H9 (cell line): ENCODE measurements at regions not wholly inside any gene's neighbourhood (a gene's known extent, or its start where the extent isn't known, plus 50 kb on each side); places are given as distances from the start of the nearest gene placed in this dataset.

ENCODE experiments used
- DNase-seq: peaks from one replicate; pipeline ENCODE4 v3.0.0-alpha.2; 2017
- H2AFZ ChIP-seq: one replicate; pipeline ENCODE4 v1.6.1; 2013; ENCODE audit warnings: mild to moderate bottlenecking, low read length, control low read depth, moderate library complexity
- H2AK5ac ChIP-seq: 2 replicates; pipeline ENCODE4 v1.6.1; 2013; ENCODE audit warnings: low read length, control low read depth, mixed read lengths; ENCODE audit not compliant: insufficient read length
- H2BK120ac ChIP-seq: one replicate; pipeline ENCODE4 v1.6.1; 2013; ENCODE audit warnings: low read depth, mild to moderate bottlenecking, low read length, control low read depth, inconsistent platforms; ENCODE audit not compliant: poor library complexity, severe bottlenecking
- H2BK12ac ChIP-seq: 2 replicates; pipeline ENCODE4 v1.6.1; 2013; ENCODE audit warnings: low read length, control low read depth, mixed read lengths, low read depth; ENCODE audit not compliant: insufficient read length
- H2BK15ac ChIP-seq: 2 replicates; pipeline ENCODE4 v1.6.1; 2013; ENCODE audit warnings: low read depth, low read length, control low read depth
- H2BK20ac ChIP-seq: one replicate; pipeline ENCODE4 v1.6.1; 2013; ENCODE audit warnings: low read depth, mild to moderate bottlenecking, low read length, control low read depth, inconsistent platforms; ENCODE audit not compliant: poor library complexity, severe bottlenecking
- H2BK5ac ChIP-seq: 2 replicates; pipeline ENCODE4 v1.6.1; 2013; ENCODE audit warnings: low read length, control low read depth, mixed read lengths; ENCODE audit not compliant: insufficient read length
- H3K14ac ChIP-seq: 2 replicates; pipeline ENCODE4 v1.6.1; 2013; ENCODE audit warnings: low read length, control low read depth; ENCODE audit not compliant: insufficient read depth
- H3K18ac ChIP-seq: 2 replicates; pipeline ENCODE4 v1.6.1; 2013; ENCODE audit warnings: low read depth, mild to moderate bottlenecking, mixed read lengths, low read length, control low read depth; ENCODE audit not compliant: insufficient read length
- H3K23ac ChIP-seq: 2 replicates; pipeline ENCODE4 v1.6.1; 2013; ENCODE audit warnings: low read length, control low read depth, mixed read lengths, low read depth; ENCODE audit not compliant: insufficient read length
- H3K23me2 ChIP-seq: 2 replicates; pipeline ENCODE4 v1.6.1; 2013; ENCODE audit warnings: low read depth, mild to moderate bottlenecking, mixed read lengths, low read length, control low read depth; ENCODE audit not compliant: insufficient read length, poor library complexity, severe bottlenecking
- H3K27ac ChIP-seq: 2 replicates; pipeline ENCODE4 v1.5.1; 2013; ENCODE audit warnings: low read length, control low read depth, mixed read lengths, low read depth; ENCODE audit not compliant: insufficient read length
- H3K27me3 ChIP-seq: 2 replicates; pipeline ENCODE4 v1.6.1; 2013; ENCODE audit warnings: low read length, control low read depth, inconsistent platforms; ENCODE audit not compliant: insufficient read depth
- H3K4ac ChIP-seq: 2 replicates; pipeline ENCODE4 v1.6.1; 2013; ENCODE audit warnings: low read depth, mild to moderate bottlenecking, control low read depth, inconsistent platforms, low read length, moderate library complexity
- H3K4me1 ChIP-seq: 2 replicates; pipeline ENCODE4 v1.6.1; 2013; ENCODE audit warnings: low read length, control low read depth, inconsistent platforms; ENCODE audit not compliant: insufficient read depth
- H3K4me2 ChIP-seq: 2 replicates; pipeline ENCODE4 v1.6.1; 2013; ENCODE audit warnings: low read length, control low read depth, mixed read lengths; ENCODE audit not compliant: insufficient read length, insufficient read depth
- H3K56ac ChIP-seq: 2 replicates; pipeline ENCODE4 v1.6.1; 2013; ENCODE audit warnings: low read depth, mild to moderate bottlenecking, mixed read lengths, low read length, control low read depth; ENCODE audit not compliant: insufficient read length
- H3K79me1 ChIP-seq: 2 replicates; pipeline ENCODE4 v1.6.1; 2013; ENCODE audit warnings: low read depth, mild to moderate bottlenecking, moderate library complexity, low read length, control low read depth, inconsistent platforms; ENCODE audit not compliant: insufficient read depth, poor library complexity, severe bottlenecking
- H3K79me2 ChIP-seq: 2 replicates; pipeline ENCODE4 v1.6.1; 2013; ENCODE audit warnings: low read length, control low read depth, inconsistent platforms; ENCODE audit not compliant: insufficient read depth
- H3K9ac ChIP-seq: 2 replicates; pipeline ENCODE4 v1.6.1; 2013; ENCODE audit warnings: low read length, control low read depth, mixed read lengths; ENCODE audit not compliant: insufficient read length; ENCODE audit errors: extremely low read depth
- H3K9me3 ChIP-seq: one replicate; pipeline ENCODE4 v1.6.1; 2013; ENCODE audit warnings: low read depth, low read length, inconsistent platforms; ENCODE audit not compliant: control insufficient read depth
- H3T11ph ChIP-seq: one replicate; pipeline ENCODE4 v1.6.1; 2013; ENCODE audit warnings: mild to moderate bottlenecking, low read length, control low read depth, inconsistent platforms
- H4K20me1 ChIP-seq: one replicate; pipeline ENCODE4 v1.6.1; 2013; ENCODE audit not compliant: control insufficient read depth, insufficient read length, insufficient read depth
- H4K5ac ChIP-seq: 2 replicates; pipeline ENCODE4 v1.6.1; 2013; ENCODE audit warnings: low read depth, mild to moderate bottlenecking, mixed read lengths, low read length, control low read depth; ENCODE audit not compliant: insufficient read length
- H4K8ac ChIP-seq: replicated peaks from 2 replicates; pipeline ENCODE4 v1.6.1; 2013; ENCODE audit warnings: low read length, control low read depth, mixed read lengths, low read depth; ENCODE audit not compliant: insufficient read length
- H4K91ac ChIP-seq: 2 replicates; pipeline ENCODE4 v1.6.1; 2013; ENCODE audit warnings: low read depth, mild to moderate bottlenecking, moderate library complexity, mixed read lengths, low read length, control low read depth; ENCODE audit not compliant: insufficient read length
- H3K27ac Mint-ChIP-seq, 3 experiments: 2 replicates in 2 of 3; 3 replicates in 1 of 3; pipeline ENCODE4 v1.8.0; 2020 to 2021; ENCODE audit warnings: mixed read lengths in 3 of 3, mild to moderate bottlenecking in 1 of 3, moderate library complexity in 1 of 3
- H3K27me3 Mint-ChIP-seq: 2 replicates; pipeline ENCODE4 v1.8.0; 2021; ENCODE audit warnings: low read depth, mild to moderate bottlenecking, moderate library complexity, mixed read lengths
- H3K36me3 Mint-ChIP-seq, 3 experiments: 2 replicates in 2 of 3; 3 replicates in 1 of 3; pipeline ENCODE4 v1.8.0; 2020 to 2021; ENCODE audit warnings: low read depth in 3 of 3, mixed read lengths in 3 of 3; ENCODE audit not compliant: insufficient read depth in 1 of 3
- H3K4me1 Mint-ChIP-seq, 2 experiments: 2 replicates each; pipeline ENCODE4 v1.8.0; 2020; ENCODE audit warnings: mixed read lengths in 2 of 2
- H3K4me3 Mint-ChIP-seq, 2 experiments: 2 replicates in 1 of 2; 3 replicates in 1 of 2; pipeline ENCODE4 v1.8.0; 2020 to 2021; ENCODE audit warnings: mild to moderate bottlenecking in 2 of 2, mixed read lengths in 2 of 2, moderate library complexity in 1 of 2
- H3K9me3 Mint-ChIP-seq, 2 experiments: 2 replicates in 1 of 2; 3 replicates in 1 of 2; pipeline ENCODE4 v1.8.0; 2020; ENCODE audit warnings: mild to moderate bottlenecking in 2 of 2, mixed read lengths in 2 of 2, moderate library complexity in 1 of 2
- WGBS: extraction: QIAGEN DNeasy Blood & Tissue Kit; methylation state at CpG from one replicate; pipeline ENCODE4 v1.1.7; 2013; ENCODE audit warnings: missing lambda C conversion rate, low lambda C conversion rate, mixed read lengths; ENCODE audit not compliant: insufficient read length; ENCODE audit errors: extremely low coverage; 5-methylcytosine and 5-hydroxymethylcytosine counted together
- TF ChIP-seq, protein P1 (sequence below): fragments of 200-600 bp; sonication (generic); conservative IDR thresholded peaks from 3 replicates; pipeline ENCODE4 v1.8.0; 2021; ENCODE audit warnings: antibody characterized with exemption, mild to moderate bottlenecking

DNA sequence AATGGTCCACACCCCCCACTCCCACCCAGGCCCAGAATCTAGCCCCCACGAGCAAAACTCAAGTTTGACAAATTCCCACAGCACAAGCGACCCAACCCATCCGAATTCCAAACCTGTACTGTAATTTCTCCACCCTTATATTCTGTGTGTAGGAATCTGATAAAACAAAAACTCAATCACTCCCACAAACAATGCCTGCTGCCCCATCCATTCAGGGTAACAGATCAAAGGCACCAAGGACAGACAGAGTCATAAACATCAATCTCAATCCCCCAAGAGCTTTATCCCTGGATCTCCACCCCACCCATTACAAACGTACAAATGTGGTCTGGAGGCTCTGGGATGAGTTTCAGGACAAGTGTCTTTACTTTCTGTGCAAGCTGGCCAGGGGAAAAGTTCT lies 157.8 kb downstream of the AXIN2 start:
- Histone ChIP-seq H2AK5ac (no peak overlapping the region), H3K23ac (no peak overlapping the region), H3K4me1 (no peaks in the 10 kb centered on the region), H3K23me2 (no peaks in the 10 kb centered on the region), H2BK5ac (no peak overlapping the region), H2BK20ac (no peak overlapping the region), H3K4me2 (no peak overlapping the region), H3K9ac (no peak overlapping the region), H3K27ac (no peak overlapping the region), H4K5ac (no peak overlapping the region), H2BK15ac (no peak overlapping the region), H3T11ph (no peak overlapping the region), H2BK120ac (no peak overlapping the region), H3K9me3 (no peaks in the 10 kb centered on the region), H3K4ac (no peak overlapping the region), H2AFZ (no peak overlapping the region), H3K79me2 (no peaks in the 10 kb centered on the region), H3K14ac (no peak overlapping the region), H3K27me3 (no peaks in the 10 kb centered on the region), H3K79me1 (no peaks in the 10 kb centered on the region), H4K91ac (no peak overlapping the region), H2BK12ac (no peak overlapping the region), H4K8ac (no peak overlapping the region), H4K20me1 (no peaks in the 10 kb centered on the region), H3K18ac (no peak overlapping the region), H3K56ac (no peak overlapping the region)
- peaks cover 11 to 14% of the 10 kb centered on the region in 2 experiments for H3K4me1 Mint-ChIP-seq
- TF ChIP-seq, protein P1, sequence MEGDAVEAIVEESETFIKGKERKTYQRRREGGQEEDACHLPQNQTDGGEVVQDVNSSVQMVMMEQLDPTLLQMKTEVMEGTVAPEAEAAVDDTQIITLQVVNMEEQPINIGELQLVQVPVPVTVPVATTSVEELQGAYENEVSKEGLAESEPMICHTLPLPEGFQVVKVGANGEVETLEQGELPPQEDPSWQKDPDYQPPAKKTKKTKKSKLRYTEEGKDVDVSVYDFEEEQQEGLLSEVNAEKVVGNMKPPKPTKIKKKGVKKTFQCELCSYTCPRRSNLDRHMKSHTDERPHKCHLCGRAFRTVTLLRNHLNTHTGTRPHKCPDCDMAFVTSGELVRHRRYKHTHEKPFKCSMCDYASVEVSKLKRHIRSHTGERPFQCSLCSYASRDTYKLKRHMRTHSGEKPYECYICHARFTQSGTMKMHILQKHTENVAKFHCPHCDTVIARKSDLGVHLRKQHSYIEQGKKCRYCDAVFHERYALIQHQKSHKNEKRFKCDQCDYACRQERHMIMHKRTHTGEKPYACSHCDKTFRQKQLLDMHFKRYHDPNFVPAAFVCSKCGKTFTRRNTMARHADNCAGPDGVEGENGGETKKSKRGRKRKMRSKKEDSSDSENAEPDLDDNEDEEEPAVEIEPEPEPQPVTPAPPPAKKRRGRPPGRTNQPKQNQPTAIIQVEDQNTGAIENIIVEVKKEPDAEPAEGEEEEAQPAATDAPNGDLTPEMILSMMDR, result no peak
- H3K4me3 Mint-ChIP-seq, result no peak overlapping the region
- no CpG with 5 or more reads among the region's 4 CpGs for WGBS
- H3K27ac Mint-ChIP-seq, result no peak overlapping the region; a peak in 1 of 7 replicates
- no peaks in the 10 kb centered on the region; a peak in 1 of 5 replicates for H3K9me3 Mint-ChIP-seq
- DNase-seq, result no peak
- H3K36me3 Mint-ChIP-seq, result no peaks in the 10 kb centered on the region; a peak in 1 of 7 replicates
- no peaks in the 10 kb centered on the region; the same call in 1 of the 2 replicates for H3K27me3 Mint-ChIP-seq
